Prostate gland (tissue), 2 donors: ENCODE measurements at regions not wholly inside any gene's neighbourhood (a gene's known extent, or its start where the extent isn't known, plus 50 kb on each side); places are given as distances from the start of the nearest gene placed in this dataset.

Experiments
- POLR2A ChIP-seq: fragments of 450-650 bp; IDR thresholded peaks from one replicate; pipeline ENCODE4 v1.6.1; 2016; ENCODE audit warnings: antibody characterized with exemption, mild to moderate bottlenecking
- POLR2AphosphoS5 ChIP-seq: sonication (generic); formaldehyde crosslinking; IDR thresholded peaks from one replicate; pipeline ENCODE4 v1.6.1; 2017; ENCODE audit warnings: antibody characterized with exemption
- TF ChIP-seq, protein P1 (sequence below), 4 experiments: fragments of 200-600 bp in 2 of 4; fragments of 450-650 bp in 2 of 4; sonication (generic) in 2 of 4; IDR thresholded peaks; 1 replicate in 3 of 4; 2 replicates in 1 of 4; pipeline ENCODE4 v1.5.1; 2016 to 2019; ENCODE audit warnings: antibody characterized with exemption in 4 of 4, mild to moderate bottlenecking in 2 of 4, moderate library complexity in 2 of 4

DNA sequence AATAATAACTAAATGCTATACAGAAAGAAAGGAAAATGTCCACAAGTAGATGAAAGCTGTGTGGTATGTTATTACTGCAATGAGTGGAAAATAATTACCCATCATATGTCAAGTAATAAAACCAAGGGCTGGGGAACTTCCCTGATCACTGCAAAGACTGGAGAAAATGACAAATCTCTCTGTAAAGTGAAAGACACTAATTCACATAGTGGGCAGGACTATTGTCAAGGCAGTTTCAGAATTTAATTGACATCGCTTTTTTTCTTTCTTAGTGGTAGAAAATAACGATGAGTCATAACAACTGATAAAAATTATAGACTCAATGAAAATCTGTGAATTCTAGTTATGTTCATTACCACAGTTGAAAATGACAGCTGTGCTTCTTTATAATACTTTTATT lies 153.7 kb upstream of the ST6GALNAC5 start:
- TF ChIP-seq POLR2A = no peak
- TF ChIP-seq, protein P1, sequence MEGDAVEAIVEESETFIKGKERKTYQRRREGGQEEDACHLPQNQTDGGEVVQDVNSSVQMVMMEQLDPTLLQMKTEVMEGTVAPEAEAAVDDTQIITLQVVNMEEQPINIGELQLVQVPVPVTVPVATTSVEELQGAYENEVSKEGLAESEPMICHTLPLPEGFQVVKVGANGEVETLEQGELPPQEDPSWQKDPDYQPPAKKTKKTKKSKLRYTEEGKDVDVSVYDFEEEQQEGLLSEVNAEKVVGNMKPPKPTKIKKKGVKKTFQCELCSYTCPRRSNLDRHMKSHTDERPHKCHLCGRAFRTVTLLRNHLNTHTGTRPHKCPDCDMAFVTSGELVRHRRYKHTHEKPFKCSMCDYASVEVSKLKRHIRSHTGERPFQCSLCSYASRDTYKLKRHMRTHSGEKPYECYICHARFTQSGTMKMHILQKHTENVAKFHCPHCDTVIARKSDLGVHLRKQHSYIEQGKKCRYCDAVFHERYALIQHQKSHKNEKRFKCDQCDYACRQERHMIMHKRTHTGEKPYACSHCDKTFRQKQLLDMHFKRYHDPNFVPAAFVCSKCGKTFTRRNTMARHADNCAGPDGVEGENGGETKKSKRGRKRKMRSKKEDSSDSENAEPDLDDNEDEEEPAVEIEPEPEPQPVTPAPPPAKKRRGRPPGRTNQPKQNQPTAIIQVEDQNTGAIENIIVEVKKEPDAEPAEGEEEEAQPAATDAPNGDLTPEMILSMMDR (IDR thresholded peaks at IDR 0.05) = no peak
- no peak for TF ChIP-seq POLR2AphosphoS5
